Panc1 (cell line): ENCODE measurements at regions not wholly inside any gene's neighbourhood (a gene's known extent, or its start where the extent isn't known, plus 50 kb on each side); places are given as distances from the start of the nearest gene placed in this dataset.

Experiments used
- ATAC-seq: fragments of 200-7000 bp; cut with Tn5 transposase; 2 replicates; pipeline ENCODE4 v1.9.1; 2020; ENCODE audit warnings: mild to moderate bottlenecking, moderate library complexity
- BruUV-seq: library from RNA; stranded (reverse); fragments of 400-500 nt; replicated peaks from 2 replicates; lab custom pipeline; 2021; lab: Mats Ljungman, UMichigan
- CTCF ChIA-PET: fragments of 300-600 bp; sonication (Branson Sonifier 250); formaldehyde crosslinking; loops from one replicate; lab custom pipeline; 2022; ENCODE audit warnings: antibody characterized with exemption; lab: Charles Lee
- POLR2A ChIA-PET: fragments of 300-600 bp; sonication (Branson Sonifier 250); formaldehyde crosslinking; loops from one replicate; lab custom pipeline; 2022; ENCODE audit warnings: antibody characterized with exemption; lab: Charles Lee
- DNase-seq: peaks from one replicate; pipeline ENCODE4 v3.0.0-alpha.2; 2010; ENCODE audit warnings: low read depth, low spot score
- H3K27ac ChIP-seq: 2 replicates; pipeline ENCODE4 v1.5.1; 2011; ENCODE audit warnings: mild to moderate bottlenecking, low read length, inconsistent platforms
- H3K27me3 ChIP-seq: fragments of 200-500 bp; sonication (Bioruptor generic); 2 replicates; pipeline ENCODE4 v1.6.0; 2014; ENCODE audit warnings: low read length, inconsistent platforms; ENCODE audit not compliant: control insufficient read depth, insufficient read depth
- H3K36me3 ChIP-seq: fragments of 200-500 bp; sonication (Bioruptor generic); 2 replicates; pipeline ENCODE4 v1.5.1; 2014; ENCODE audit warnings: inconsistent platforms, mild to moderate bottlenecking, low read length, moderate library complexity; ENCODE audit not compliant: control insufficient read depth, insufficient read depth
- H3K4me1 ChIP-seq: 2 replicates; pipeline ENCODE4 v1.5.1; 2011; ENCODE audit warnings: inconsistent platforms, mild to moderate bottlenecking, low read length, moderate library complexity; ENCODE audit not compliant: control insufficient read depth, insufficient read depth
- H3K4me3 ChIP-seq, 2 experiments: 2 replicates each; pipeline ENCODE4 v1.5.1; 2011 to 2012; ENCODE audit warnings: low read depth in 2 of 2, low read length in 2 of 2, mild to moderate bottlenecking in 2 of 2, inconsistent platforms in 1 of 2, moderate library complexity in 1 of 2
- H3K9me3 ChIP-seq: fragments of 200-500 bp; sonication (Bioruptor generic); 2 replicates; pipeline ENCODE4 v1.5.1; 2014; ENCODE audit warnings: low read depth, mild to moderate bottlenecking, inconsistent platforms, low read length, moderate library complexity; ENCODE audit not compliant: control insufficient read depth, insufficient read depth
- CTCF ChIP-seq: fragments of 450-650 bp; IDR thresholded peaks from 2 replicates; pipeline ENCODE4 v1.5.1; 2017; ENCODE audit warnings: mild to moderate bottlenecking
- POLR2AphosphoS5 ChIP-seq: IDR thresholded peaks from 2 replicates; pipeline ENCODE4 v1.6.1; 2012; ENCODE audit warnings: mild to moderate bottlenecking, low read depth, low read length, moderate library complexity
- SIN3A ChIP-seq: IDR thresholded peaks from 2 replicates; pipeline ENCODE4 v1.6.1; 2012; ENCODE audit warnings: low read depth, mild to moderate bottlenecking, low read length, moderate library complexity, borderline replicate concordance; ENCODE audit not compliant: insufficient read depth
- TCF7L2 ChIP-seq: IDR thresholded peaks from 2 replicates; pipeline ENCODE4 v1.6.1; 2011; ENCODE audit warnings: mild to moderate bottlenecking, low read depth, low read length, inconsistent platforms
- in situ Hi-C: cut with HindIII; loops from 2 replicates; pipeline ENCODE4 v1.10.0; 2016; ENCODE audit warnings: low sequenced_read_pairs, low pct_unique_long_range_greater_than_20kb
- intact Hi-C: fragments of 100-400 bp; cut with micrococcal nuclease; formaldehyde crosslinking; loops from one replicate; pipeline ENCODE4 v1.10.0; 2022; ENCODE audit not compliant: unreplicated experiment
- TF ChIP-seq, protein P1 (sequence below), 2 experiments: IDR thresholded peaks; 2 replicates each; pipeline ENCODE4 v1.6.1; 2011 to 2012; ENCODE audit warnings: low read depth in 2 of 2, control low read depth in 1 of 2, low read length in 1 of 2, mild to moderate bottlenecking in 1 of 2, moderate library complexity in 1 of 2; ENCODE audit not compliant: insufficient read depth in 1 of 2

GRCh38 chr7:81159402-81159801 is 240.6 kb upstream of the SEMA3C start:
- Histone ChIP-seq H3K27me3 (no peaks in the 10 kb centered on the region), H3K27ac (peak overlapping the region; percentile 60; the same call in 1 of the 2 replicates), H3K36me3 (no peaks in the 10 kb centered on the region), H3K9me3 (no peaks in the 10 kb centered on the region), H3K4me3 (no peak overlapping the region), H3K4me1 (no peaks in the 10 kb centered on the region; the same call in 1 of the 2 replicates)
- DNase-seq (no peak), ATAC-seq (peak; percentile 53; the same call in 1 of the 2 replicates)
- TF ChIP-seq, protein P1, sequence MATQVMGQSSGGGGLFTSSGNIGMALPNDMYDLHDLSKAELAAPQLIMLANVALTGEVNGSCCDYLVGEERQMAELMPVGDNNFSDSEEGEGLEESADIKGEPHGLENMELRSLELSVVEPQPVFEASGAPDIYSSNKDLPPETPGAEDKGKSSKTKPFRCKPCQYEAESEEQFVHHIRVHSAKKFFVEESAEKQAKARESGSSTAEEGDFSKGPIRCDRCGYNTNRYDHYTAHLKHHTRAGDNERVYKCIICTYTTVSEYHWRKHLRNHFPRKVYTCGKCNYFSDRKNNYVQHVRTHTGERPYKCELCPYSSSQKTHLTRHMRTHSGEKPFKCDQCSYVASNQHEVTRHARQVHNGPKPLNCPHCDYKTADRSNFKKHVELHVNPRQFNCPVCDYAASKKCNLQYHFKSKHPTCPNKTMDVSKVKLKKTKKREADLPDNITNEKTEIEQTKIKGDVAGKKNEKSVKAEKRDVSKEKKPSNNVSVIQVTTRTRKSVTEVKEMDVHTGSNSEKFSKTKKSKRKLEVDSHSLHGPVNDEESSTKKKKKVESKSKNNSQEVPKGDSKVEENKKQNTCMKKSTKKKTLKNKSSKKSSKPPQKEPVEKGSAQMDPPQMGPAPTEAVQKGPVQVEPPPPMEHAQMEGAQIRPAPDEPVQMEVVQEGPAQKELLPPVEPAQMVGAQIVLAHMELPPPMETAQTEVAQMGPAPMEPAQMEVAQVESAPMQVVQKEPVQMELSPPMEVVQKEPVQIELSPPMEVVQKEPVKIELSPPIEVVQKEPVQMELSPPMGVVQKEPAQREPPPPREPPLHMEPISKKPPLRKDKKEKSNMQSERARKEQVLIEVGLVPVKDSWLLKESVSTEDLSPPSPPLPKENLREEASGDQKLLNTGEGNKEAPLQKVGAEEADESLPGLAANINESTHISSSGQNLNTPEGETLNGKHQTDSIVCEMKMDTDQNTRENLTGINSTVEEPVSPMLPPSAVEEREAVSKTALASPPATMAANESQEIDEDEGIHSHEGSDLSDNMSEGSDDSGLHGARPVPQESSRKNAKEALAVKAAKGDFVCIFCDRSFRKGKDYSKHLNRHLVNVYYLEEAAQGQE (IDR thresholded peaks at IDR 0.05; ENCODE audit: insufficient read depth in 1 of 2, low read depth in 2 of 2, low read length in 1 of 2), result no peak
- no peak for TF ChIP-seq POLR2AphosphoS5
- intact Hi-C loops (no loop called here), in situ Hi-C loops (no loop called here)
- ChIA-PET CTCF (no interaction called here), POLR2A (no interaction called here)
- BruUV-seq, result no TSS peak

DNA sequence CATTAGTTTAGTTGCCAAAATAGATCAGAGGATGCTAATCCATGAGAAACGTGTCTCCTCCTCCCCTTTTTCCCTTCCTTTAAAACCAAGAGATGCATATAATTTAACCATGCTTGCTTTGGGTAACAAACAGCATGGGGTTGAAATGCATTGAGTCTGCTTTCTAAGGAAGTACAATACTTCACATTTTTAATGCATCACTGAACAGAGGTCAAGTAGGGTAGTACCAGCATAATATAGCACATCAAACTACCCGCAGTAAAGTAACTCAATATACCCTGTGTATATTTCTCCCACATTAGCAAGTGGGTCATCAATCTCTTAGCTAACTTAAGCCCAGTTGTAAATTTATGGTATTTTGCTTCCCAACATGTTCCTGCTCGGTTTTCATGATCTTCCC is 239.3 kb upstream of the SEMA3C start:
- no peak overlapping the region for H3K4me3 ChIP-seq
- ATAC-seq (no peak), DNase-seq (no peak)
- H3K27me3 ChIP-seq, result no peaks in the 10 kb centered on the region
- ChIA-PET POLR2A (interaction anchor here (0.5 kb wide), 1 partner anchor 294 kb away, joined by 3 read pairs; no protein-coding TSS in a partner anchor), CTCF (no interaction called here)
- intact Hi-C loops (no loop called here), in situ Hi-C loops (no loop called here)
- H3K27ac ChIP-seq, result peak overlapping the region; percentile 60; the same call in 1 of the 2 replicates
- BruUV-seq, result no TSS peak
- no peak for TF ChIP-seq POLR2AphosphoS5
- TF ChIP-seq, protein P1 (IDR thresholded peaks at IDR 0.05; ENCODE audit: insufficient read depth in 1 of 2, low read depth in 2 of 2, low read length in 1 of 2), result no peak
- no peak for TF ChIP-seq CTCF
- TF ChIP-seq SIN3A, result no peak
- no peak for TF ChIP-seq TCF7L2
- H3K36me3 ChIP-seq, result no peaks in the 10 kb centered on the region
- H3K9me3 ChIP-seq, result no peaks in the 10 kb centered on the region
- H3K4me1 ChIP-seq, result no peaks in the 10 kb centered on the region; the same call in 1 of the 2 replicates
